ENCODE measurements at regions not wholly inside any gene's neighbourhood (a gene's known extent, or its start where the extent isn't known, plus 50 kb on each side); places are given as distances from the start of the nearest gene placed in this dataset.

DNA sequence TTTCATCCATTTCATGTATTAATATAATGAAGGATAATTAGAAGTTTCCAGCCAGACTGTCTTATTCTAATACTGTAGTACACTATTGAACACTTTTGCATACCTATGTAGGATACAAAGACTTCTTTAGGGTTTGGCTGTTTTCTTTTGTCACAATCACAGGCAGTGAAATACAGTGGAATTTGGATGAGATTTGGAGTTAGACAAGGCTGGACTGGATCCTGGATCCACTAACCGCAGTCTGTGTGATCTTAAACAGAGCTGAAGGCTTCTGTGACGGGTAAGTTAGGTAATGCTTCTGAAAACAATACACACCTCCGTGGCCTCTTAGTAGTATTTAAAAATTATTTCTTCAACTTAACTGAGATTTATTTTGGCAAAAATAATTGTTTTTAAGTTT is 1128.6 kb upstream of the CDH2 start:
- H2AFZ ChIP-seq (ENCODE audit: low read depth) = no peak overlapping the region
- H3K9ac ChIP-seq = no peak overlapping the region
- no peaks in the 10 kb centered on the region for H3K36me3 ChIP-seq (ENCODE audit: insufficient read depth)
- H4K20me1 ChIP-seq (ENCODE audit: insufficient read depth) = no peaks in the 10 kb centered on the region; the same call in 1 of the 2 replicates
- H3K4me3 ChIP-seq (IDR thresholded peaks at IDR 0.05; ENCODE audit: insufficient read depth, low read depth, low read length) = no peak overlapping the region
- H3K27me3 ChIP-seq (ENCODE audit: insufficient read depth, low read depth) = no peaks in the 10 kb centered on the region
- H3K4me2 ChIP-seq = no peak overlapping the region
- H3K4me1 ChIP-seq (ENCODE audit: low read depth, poor library complexity, severe bottlenecking) = no peaks in the 10 kb centered on the region
- TF ChIP-seq, protein P1, sequence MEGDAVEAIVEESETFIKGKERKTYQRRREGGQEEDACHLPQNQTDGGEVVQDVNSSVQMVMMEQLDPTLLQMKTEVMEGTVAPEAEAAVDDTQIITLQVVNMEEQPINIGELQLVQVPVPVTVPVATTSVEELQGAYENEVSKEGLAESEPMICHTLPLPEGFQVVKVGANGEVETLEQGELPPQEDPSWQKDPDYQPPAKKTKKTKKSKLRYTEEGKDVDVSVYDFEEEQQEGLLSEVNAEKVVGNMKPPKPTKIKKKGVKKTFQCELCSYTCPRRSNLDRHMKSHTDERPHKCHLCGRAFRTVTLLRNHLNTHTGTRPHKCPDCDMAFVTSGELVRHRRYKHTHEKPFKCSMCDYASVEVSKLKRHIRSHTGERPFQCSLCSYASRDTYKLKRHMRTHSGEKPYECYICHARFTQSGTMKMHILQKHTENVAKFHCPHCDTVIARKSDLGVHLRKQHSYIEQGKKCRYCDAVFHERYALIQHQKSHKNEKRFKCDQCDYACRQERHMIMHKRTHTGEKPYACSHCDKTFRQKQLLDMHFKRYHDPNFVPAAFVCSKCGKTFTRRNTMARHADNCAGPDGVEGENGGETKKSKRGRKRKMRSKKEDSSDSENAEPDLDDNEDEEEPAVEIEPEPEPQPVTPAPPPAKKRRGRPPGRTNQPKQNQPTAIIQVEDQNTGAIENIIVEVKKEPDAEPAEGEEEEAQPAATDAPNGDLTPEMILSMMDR (conservative IDR thresholded peaks at IDR 0.05; ENCODE audit: low read depth, low read length) = no peak
- no peaks in the 10 kb centered on the region for H3K79me2 ChIP-seq (ENCODE audit: insufficient read depth, low read depth)
- H3K27ac ChIP-seq = no peak overlapping the region

DNA sequence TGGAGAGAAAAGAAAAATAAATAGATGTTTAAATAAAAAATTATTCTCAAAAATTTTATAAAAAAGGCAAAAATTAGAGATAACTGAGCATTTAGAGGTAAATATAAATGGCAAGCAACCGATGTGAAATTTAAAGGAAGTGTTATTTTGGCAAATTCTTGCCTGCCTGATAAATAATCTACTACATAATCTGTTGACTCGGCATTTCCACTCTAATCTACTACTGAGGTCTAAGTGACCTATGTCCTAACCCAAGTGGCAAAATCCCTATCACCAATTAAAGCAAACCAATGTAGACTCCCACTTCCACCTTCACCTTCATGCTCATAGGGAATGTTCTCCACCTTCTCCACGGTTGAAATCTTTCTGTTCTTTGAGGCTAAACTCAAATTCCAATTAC is 1124.1 kb upstream of the CDH2 start:
- H3K9ac ChIP-seq = no peak overlapping the region

DNA sequence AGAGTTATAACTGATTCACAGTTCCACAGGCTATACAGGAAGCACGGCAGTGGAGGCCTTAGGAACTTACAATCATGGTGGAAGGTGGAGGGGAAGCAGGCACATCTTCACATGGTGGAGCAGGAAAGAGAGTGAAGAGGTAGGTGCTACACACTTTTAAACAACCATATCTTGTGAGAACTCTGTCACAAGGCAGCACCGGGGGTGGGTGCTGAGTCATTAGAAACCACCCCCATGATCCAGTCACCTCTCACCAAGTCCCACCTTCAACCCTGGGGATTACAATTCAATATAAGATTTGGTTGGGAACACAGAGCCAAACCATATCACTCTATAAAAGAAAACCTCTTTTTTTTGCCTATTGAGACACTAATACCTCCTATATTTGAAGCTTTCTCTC is 1108.5 kb upstream of the CDH2 start:
- H3K27me3 ChIP-seq (ENCODE audit: insufficient read depth, low read depth) = no peaks in the 10 kb centered on the region
- TF ChIP-seq, protein P1 (conservative IDR thresholded peaks at IDR 0.05; ENCODE audit: low read depth, low read length) = no peak
- no peaks in the 10 kb centered on the region for H3K36me3 ChIP-seq (ENCODE audit: insufficient read depth)
- H3K4me2 ChIP-seq = no peak overlapping the region
- no peak overlapping the region for H3K27ac ChIP-seq
- H4K20me1 ChIP-seq (ENCODE audit: insufficient read depth) = no peaks in the 10 kb centered on the region
- no peak overlapping the region for H3K4me3 ChIP-seq (IDR thresholded peaks at IDR 0.05; ENCODE audit: insufficient read depth, low read depth, low read length)
- no peak overlapping the region for H3K9ac ChIP-seq
- H2AFZ ChIP-seq (ENCODE audit: low read depth) = no peak overlapping the region
- no peaks in the 10 kb centered on the region for H3K4me1 ChIP-seq (ENCODE audit: low read depth, poor library complexity, severe bottlenecking)
- H3K79me2 ChIP-seq (ENCODE audit: insufficient read depth, low read depth) = no peaks in the 10 kb centered on the region

More for the DNA sequence above, 1124.1 kb upstream of the CDH2 start:
- no peaks in the 10 kb centered on the region for H3K4me1 ChIP-seq (ENCODE audit: low read depth, poor library complexity, severe bottlenecking)
- H3K27ac ChIP-seq = no peak overlapping the region
- H3K4me3 ChIP-seq (IDR thresholded peaks at IDR 0.05; ENCODE audit: insufficient read depth, low read depth, low read length) = no peak overlapping the region
- H3K27me3 ChIP-seq (ENCODE audit: insufficient read depth, low read depth) = no peaks in the 10 kb centered on the region
- no peaks in the 10 kb centered on the region; the same call in 1 of the 2 replicates for H4K20me1 ChIP-seq (ENCODE audit: insufficient read depth)
- no peaks in the 10 kb centered on the region for H3K36me3 ChIP-seq (ENCODE audit: insufficient read depth)
- H2AFZ ChIP-seq (ENCODE audit: low read depth) = no peak overlapping the region
- TF ChIP-seq, protein P1 (conservative IDR thresholded peaks at IDR 0.05; ENCODE audit: low read depth, low read length) = no peak
- H3K4me2 ChIP-seq = no peak overlapping the region
- no peaks in the 10 kb centered on the region for H3K79me2 ChIP-seq (ENCODE audit: insufficient read depth, low read depth)

DNA sequence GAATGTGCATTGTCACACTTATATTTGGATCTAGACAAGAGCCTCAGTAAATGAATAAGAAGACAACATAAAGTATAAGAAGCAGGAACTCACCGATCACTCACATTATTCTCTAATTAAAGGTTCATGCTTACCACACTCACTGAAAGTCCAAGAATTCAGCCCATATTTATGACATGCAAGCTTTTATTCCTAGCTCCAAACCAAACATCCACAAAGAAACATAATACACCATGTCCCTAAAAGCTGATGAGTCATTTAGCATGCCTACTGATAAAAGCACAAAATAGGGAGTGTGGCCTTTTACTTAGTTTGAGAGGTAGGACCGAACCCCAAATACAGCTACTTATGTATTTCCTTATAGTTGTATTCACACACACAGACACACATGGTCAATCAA is 1094.6 kb upstream of the CDH2 start:
- Histone ChIP-seq H3K27ac (no peak overlapping the region), H3K36me3 (ENCODE audit: insufficient read depth) (no peaks in the 10 kb centered on the region), H3K79me2 (ENCODE audit: insufficient read depth, low read depth) (no peaks in the 10 kb centered on the region), H3K4me3 (IDR thresholded peaks at IDR 0.05; ENCODE audit: insufficient read depth, low read depth, low read length) (no peak overlapping the region), H3K27me3 (ENCODE audit: insufficient read depth, low read depth) (no peaks in the 10 kb centered on the region), H3K4me1 (ENCODE audit: low read depth, poor library complexity, severe bottlenecking) (no peaks in the 10 kb centered on the region), H3K4me2 (no peak overlapping the region), H3K9ac (no peak overlapping the region), H2AFZ (ENCODE audit: low read depth) (no peak overlapping the region), H4K20me1 (ENCODE audit: insufficient read depth) (no peaks in the 10 kb centered on the region)
- TF ChIP-seq, protein P1 (conservative IDR thresholded peaks at IDR 0.05; ENCODE audit: low read depth, low read length) = no peak
